ENCODE measurements at regions not wholly inside any gene's neighbourhood (a gene's known extent, or its start where the extent isn't known, plus 50 kb on each side); places are given as distances from the start of the nearest gene placed in this dataset.

DNA sequence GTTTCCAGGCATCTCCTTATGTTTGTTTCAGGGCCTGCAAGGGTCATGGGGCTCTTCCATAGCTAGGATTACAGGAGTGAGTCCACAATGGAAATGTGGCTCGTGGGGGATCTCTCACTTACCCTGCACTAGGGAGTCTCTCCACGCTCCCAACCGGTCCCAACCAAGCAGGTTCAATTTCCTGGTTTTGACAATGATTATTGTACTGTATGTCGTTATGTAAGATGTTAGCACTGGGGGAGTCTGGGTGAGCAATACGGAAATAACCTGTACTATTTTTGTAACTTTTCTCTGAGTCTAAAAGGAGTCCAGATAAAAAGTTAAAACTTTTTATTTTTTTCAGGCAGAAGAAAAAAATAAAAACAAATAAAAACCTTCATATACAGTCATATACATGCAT lies 325.7 kb upstream of the RGS6 start:
- Histone ChIP-seq H3K4me2 (ENCODE audit: insufficient read depth, low read length) (no peak overlapping the region), H4K20me1 (replicated peaks; ENCODE audit: control insufficient read depth, extremely low read depth, insufficient read depth, low read length) (no peaks in the 10 kb centered on the region), H3K27me3 (ENCODE audit: control insufficient read depth in 2 of 2, insufficient read depth in 2 of 2, low read length in 2 of 2) (no peaks in the 10 kb centered on the region), H2AFZ (ENCODE audit: low read depth, low read length) (no peak overlapping the region), H3K4me1 (ENCODE audit: control insufficient read depth, extremely low read depth, insufficient read depth, low read length) (no peaks in the 10 kb centered on the region), H3K27ac (ENCODE audit: insufficient read depth, low read depth, low read length) (no peak overlapping the region), H3K79me2 (ENCODE audit: control insufficient read depth, insufficient read depth, low read length) (no peaks in the 10 kb centered on the region), H3K9me1 (replicated peaks; ENCODE audit: control insufficient read depth, extremely low read depth, insufficient read depth, low read length) (no peaks in the 10 kb centered on the region), H3K9ac (replicated peaks; ENCODE audit: extremely low read depth, insufficient read depth, low read length) (no peak overlapping the region), H3K4me3 (replicated peaks in 1 of 3; ENCODE audit: insufficient read depth in 1 of 3, low read depth in 1 of 3, low read length in 3 of 3) (no peak overlapping the region), H3K9me3 (replicated peaks; ENCODE audit: control insufficient read depth, insufficient read depth, low read length) (no peaks in the 10 kb centered on the region), H3K36me3 (ENCODE audit: control insufficient read depth in 2 of 2, extremely low read depth in 1 of 2, insufficient read depth in 2 of 2, low read length in 2 of 2) (no peaks in the 10 kb centered on the region)
- dilution Hi-C loops (cut with MboI; ENCODE audit: extremely low pct_ligation_motif_present, low sequenced_read_pairs): no loop called here
- TF ChIP-seq FOS (IDR thresholded peaks at IDR 0.05; ENCODE audit: borderline replicate concordance, insufficient read depth, low read length): no peak
- TF ChIP-seq, protein P1, sequence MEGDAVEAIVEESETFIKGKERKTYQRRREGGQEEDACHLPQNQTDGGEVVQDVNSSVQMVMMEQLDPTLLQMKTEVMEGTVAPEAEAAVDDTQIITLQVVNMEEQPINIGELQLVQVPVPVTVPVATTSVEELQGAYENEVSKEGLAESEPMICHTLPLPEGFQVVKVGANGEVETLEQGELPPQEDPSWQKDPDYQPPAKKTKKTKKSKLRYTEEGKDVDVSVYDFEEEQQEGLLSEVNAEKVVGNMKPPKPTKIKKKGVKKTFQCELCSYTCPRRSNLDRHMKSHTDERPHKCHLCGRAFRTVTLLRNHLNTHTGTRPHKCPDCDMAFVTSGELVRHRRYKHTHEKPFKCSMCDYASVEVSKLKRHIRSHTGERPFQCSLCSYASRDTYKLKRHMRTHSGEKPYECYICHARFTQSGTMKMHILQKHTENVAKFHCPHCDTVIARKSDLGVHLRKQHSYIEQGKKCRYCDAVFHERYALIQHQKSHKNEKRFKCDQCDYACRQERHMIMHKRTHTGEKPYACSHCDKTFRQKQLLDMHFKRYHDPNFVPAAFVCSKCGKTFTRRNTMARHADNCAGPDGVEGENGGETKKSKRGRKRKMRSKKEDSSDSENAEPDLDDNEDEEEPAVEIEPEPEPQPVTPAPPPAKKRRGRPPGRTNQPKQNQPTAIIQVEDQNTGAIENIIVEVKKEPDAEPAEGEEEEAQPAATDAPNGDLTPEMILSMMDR (IDR thresholded peaks at IDR 0.05; ENCODE audit: extremely low read depth in 1 of 2, insufficient read depth in 1 of 2, low read depth in 1 of 2, low read length in 2 of 2): no peak
- no peak for TF ChIP-seq JUN (IDR thresholded peaks at IDR 0.05; ENCODE audit: borderline replicate concordance, insufficient read depth, insufficient read length, low read depth)
- no peak for TF ChIP-seq GATA2 (IDR thresholded peaks at IDR 0.05; ENCODE audit: insufficient read depth, insufficient read length, low read depth, low read length)
- TF ChIP-seq POLR2A (IDR thresholded peaks at IDR 0.05; ENCODE audit: low read depth, low read length): no peak
- ChIA-PET CTCF (no interaction called here), POLR2A (no interaction called here)
- no TSS peak for BruUV-seq (replicated peaks)
- no peak for DNase-seq (ENCODE audit: low read depth, low spot score)
- intact Hi-C loops (cut with micrococcal nuclease): no loop called here
- FAIRE-seq: no peak

DNA sequence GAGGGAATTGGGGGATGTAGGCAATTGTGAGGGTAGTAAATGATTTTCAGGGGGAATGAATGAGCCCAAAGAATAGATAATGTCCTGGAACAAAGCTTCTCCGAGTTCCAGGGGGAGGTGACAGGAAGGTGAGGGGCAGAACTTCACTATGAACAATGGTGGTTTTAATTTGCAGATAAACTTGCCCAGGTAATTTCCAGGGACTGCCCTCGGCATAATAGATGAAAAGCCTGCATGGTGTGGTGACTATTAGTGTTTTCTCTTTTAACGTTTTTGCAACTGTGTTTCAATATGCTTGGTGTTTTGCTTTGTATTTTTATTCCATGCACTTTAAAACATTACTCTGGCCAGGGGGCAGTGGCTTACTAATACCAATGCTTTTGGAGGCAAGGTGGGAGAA lies 325.2 kb upstream of the RGS6 start:
- H3K9ac ChIP-seq (replicated peaks; ENCODE audit: extremely low read depth, insufficient read depth, low read length): no peak overlapping the region
- dilution Hi-C loops (cut with MboI; ENCODE audit: extremely low pct_ligation_motif_present, low sequenced_read_pairs): no loop called here
- ChIA-PET POLR2A (no interaction called here), CTCF (no interaction called here)
- no peaks in the 10 kb centered on the region for H3K9me1 ChIP-seq (replicated peaks; ENCODE audit: control insufficient read depth, extremely low read depth, insufficient read depth, low read length)
- no peaks in the 10 kb centered on the region for H4K20me1 ChIP-seq (replicated peaks; ENCODE audit: control insufficient read depth, extremely low read depth, insufficient read depth, low read length)
- no peak for DNase-seq (ENCODE audit: low read depth, low spot score)
- intact Hi-C loops (cut with micrococcal nuclease): no loop called here
- H3K9me3 ChIP-seq (replicated peaks; ENCODE audit: control insufficient read depth, insufficient read depth, low read length): no peaks in the 10 kb centered on the region
- H3K79me2 ChIP-seq (ENCODE audit: control insufficient read depth, insufficient read depth, low read length): no peaks in the 10 kb centered on the region
- TF ChIP-seq FOS (IDR thresholded peaks at IDR 0.05; ENCODE audit: borderline replicate concordance, insufficient read depth, low read length): no peak
- no peak for FAIRE-seq
- H3K36me3 ChIP-seq (ENCODE audit: control insufficient read depth in 2 of 2, extremely low read depth in 1 of 2, insufficient read depth in 2 of 2, low read length in 2 of 2): no peaks in the 10 kb centered on the region
- H3K27ac ChIP-seq (ENCODE audit: insufficient read depth, low read depth, low read length): no peak overlapping the region
- no peaks in the 10 kb centered on the region for H3K4me1 ChIP-seq (ENCODE audit: control insufficient read depth, extremely low read depth, insufficient read depth, low read length)
- H3K4me3 ChIP-seq (replicated peaks in 1 of 3; ENCODE audit: insufficient read depth in 1 of 3, low read depth in 1 of 3, low read length in 3 of 3): no peak overlapping the region
- no peak overlapping the region for H3K4me2 ChIP-seq (ENCODE audit: insufficient read depth, low read length)
- H3K27me3 ChIP-seq (ENCODE audit: control insufficient read depth in 2 of 2, insufficient read depth in 2 of 2, low read length in 2 of 2): no peaks in the 10 kb centered on the region
- no peak overlapping the region for H2AFZ ChIP-seq (ENCODE audit: low read depth, low read length)
- BruUV-seq (replicated peaks): no TSS peak
